Ascending aorta (tissue), 2 donors: ENCODE measurements at regions not wholly inside any gene's neighbourhood (a gene's known extent, or its start where the extent isn't known, plus 50 kb on each side); places are given as distances from the start of the nearest gene placed in this dataset.

Experiments used
- DNase-seq, 2 donors: peaks; one replicate each; pipeline ENCODE4 v3.0.0-alpha.2; 2019; ENCODE audit warnings: low spot score in 2 of 2
- H3K27ac ChIP-seq, 2 donors: fragments of 200-600 bp; sonication (generic); one replicate each; pipeline ENCODE4 v1.5.1; 2016 to 2017; ENCODE audit warnings: mild to moderate bottlenecking in 1 of 2
- H3K27me3 ChIP-seq: fragments of 200-600 bp; sonication (generic); one replicate; pipeline ENCODE4 v1.5.1; 2017
- H3K36me3 ChIP-seq, 2 donors: fragments of 200-600 bp; sonication (generic); one replicate each; pipeline ENCODE4 v1.5.1; 2016
- H3K4me1 ChIP-seq, 2 donors: fragments of 200-600 bp; sonication (generic); one replicate each; pipeline ENCODE4 v1.5.1; 2016 to 2017; ENCODE audit warnings: mild to moderate bottlenecking in 1 of 2
- H3K4me3 ChIP-seq, 2 donors: fragments of 200-600 bp; sonication (generic); one replicate each; pipeline ENCODE4 v1.5.1; 2016 to 2017; ENCODE audit warnings: mild to moderate bottlenecking in 1 of 2
- H3K9me3 ChIP-seq, 2 donors: fragments of 200-600 bp; sonication (generic); one replicate each; pipeline ENCODE4 v1.5.1; 2016
- intact Hi-C: fragments of 100-400 bp; cut with DNase I; formaldehyde crosslinking; loops from one replicate; pipeline ENCODE4 v1.15.1; 2023
- TF ChIP-seq, protein P1 (sequence below), 3 experiments: fragments of 200-600 bp in 2 of 3; fragments of 450-650 bp in 1 of 3; sonication (generic) in 2 of 3; IDR thresholded peaks; one replicate each; pipeline ENCODE4 v1.5.1; 2016 to 2019; ENCODE audit warnings: antibody characterized with exemption in 3 of 3, mild to moderate bottlenecking in 1 of 3, moderate library complexity in 1 of 3

DNA sequence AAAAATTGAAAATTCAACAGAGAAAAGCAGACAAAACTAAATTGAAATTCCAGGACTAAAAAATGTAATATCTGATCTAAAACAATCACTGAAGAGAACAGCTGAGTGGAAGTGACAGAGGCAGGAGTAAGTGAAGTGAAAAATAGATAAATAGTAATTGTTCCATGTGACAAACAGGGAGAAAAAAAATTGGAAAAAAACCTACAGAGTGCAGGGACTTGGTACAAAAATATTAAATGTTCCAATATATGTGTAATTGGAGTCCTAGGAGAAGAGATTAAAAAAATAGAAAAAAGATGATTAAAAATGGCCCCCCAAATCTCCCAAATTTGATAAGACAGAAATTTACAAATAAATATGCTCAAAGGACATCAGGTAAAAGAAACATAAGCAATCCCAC is 63.4 kb upstream of the NAMPT start:
- DNase-seq = no peak
- H3K36me3 ChIP-seq = no peaks in the 10 kb centered on the region
- H3K4me3 ChIP-seq = no peak overlapping the region
- H3K27me3 ChIP-seq = no peaks in the 10 kb centered on the region
- TF ChIP-seq, protein P1, sequence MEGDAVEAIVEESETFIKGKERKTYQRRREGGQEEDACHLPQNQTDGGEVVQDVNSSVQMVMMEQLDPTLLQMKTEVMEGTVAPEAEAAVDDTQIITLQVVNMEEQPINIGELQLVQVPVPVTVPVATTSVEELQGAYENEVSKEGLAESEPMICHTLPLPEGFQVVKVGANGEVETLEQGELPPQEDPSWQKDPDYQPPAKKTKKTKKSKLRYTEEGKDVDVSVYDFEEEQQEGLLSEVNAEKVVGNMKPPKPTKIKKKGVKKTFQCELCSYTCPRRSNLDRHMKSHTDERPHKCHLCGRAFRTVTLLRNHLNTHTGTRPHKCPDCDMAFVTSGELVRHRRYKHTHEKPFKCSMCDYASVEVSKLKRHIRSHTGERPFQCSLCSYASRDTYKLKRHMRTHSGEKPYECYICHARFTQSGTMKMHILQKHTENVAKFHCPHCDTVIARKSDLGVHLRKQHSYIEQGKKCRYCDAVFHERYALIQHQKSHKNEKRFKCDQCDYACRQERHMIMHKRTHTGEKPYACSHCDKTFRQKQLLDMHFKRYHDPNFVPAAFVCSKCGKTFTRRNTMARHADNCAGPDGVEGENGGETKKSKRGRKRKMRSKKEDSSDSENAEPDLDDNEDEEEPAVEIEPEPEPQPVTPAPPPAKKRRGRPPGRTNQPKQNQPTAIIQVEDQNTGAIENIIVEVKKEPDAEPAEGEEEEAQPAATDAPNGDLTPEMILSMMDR (IDR thresholded peaks at IDR 0.05) = no peak
- no peaks in the 10 kb centered on the region for H3K4me1 ChIP-seq
- intact Hi-C loops = no loop called here
- peaks cover 0 to 4% of the 10 kb centered on the region in 2 donors for H3K9me3 ChIP-seq
- no peak overlapping the region for H3K27ac ChIP-seq

DNA sequence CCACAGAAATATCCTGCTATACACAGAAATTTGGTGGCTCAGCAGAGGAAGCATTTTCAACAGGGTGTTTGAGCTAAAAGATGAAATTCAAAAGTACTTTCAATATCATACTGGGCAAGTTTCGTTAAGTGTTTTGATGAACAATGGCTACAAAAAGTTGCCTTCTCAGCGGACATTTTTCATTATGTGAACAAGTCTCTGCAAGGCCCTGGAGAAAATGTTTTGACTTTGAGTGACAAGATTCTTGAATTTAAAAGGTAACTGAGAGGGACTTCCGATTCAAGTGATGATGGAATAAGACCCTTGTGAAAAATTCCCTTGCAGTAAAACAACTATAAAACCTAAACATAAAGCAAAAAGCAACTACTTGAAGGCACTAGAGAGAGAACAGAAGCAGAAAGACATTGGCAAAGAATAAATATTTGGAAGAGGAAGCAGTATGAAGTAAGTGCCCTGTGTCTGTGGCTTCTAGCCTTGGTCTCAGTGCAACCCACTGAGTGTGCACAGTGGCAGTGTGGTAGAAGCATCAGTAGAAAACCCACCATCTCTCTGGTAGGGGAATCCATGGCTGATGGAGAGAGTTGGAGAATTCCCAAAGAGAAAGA is 62.5 kb upstream of the NAMPT start:
- H3K27ac ChIP-seq = no peak overlapping the region
- no peak for DNase-seq
- TF ChIP-seq, protein P1 (IDR thresholded peaks at IDR 0.05) = no peak
- no peaks in the 10 kb centered on the region for H3K4me1 ChIP-seq
- H3K4me3 ChIP-seq = no peak overlapping the region
- H3K27me3 ChIP-seq = no peaks in the 10 kb centered on the region
- H3K36me3 ChIP-seq = no peaks in the 10 kb centered on the region
- intact Hi-C loops = no loop called here
- H3K9me3 ChIP-seq = peaks cover 0 to 4% of the 10 kb centered on the region in 2 donors

- H3K27me3 ChIP-seq = no peaks in the 10 kb centered on the region
- peaks cover 0 to 4% of the 10 kb centered on the region in 2 donors for H3K9me3 ChIP-seq
- H3K4me3 ChIP-seq = no peak overlapping the region
- H3K36me3 ChIP-seq = no peaks in the 10 kb centered on the region
- no peaks in the 10 kb centered on the region for H3K4me1 ChIP-seq
- TF ChIP-seq, protein P1 (IDR thresholded peaks at IDR 0.05) = no peak
- DNase-seq = no peak
- H3K27ac ChIP-seq = no peak overlapping the region
- intact Hi-C loops = no loop called here
Observed at GRCh38 chr7:106346678-106347217, 62.0 kb upstream of the NAMPT start.

DNA sequence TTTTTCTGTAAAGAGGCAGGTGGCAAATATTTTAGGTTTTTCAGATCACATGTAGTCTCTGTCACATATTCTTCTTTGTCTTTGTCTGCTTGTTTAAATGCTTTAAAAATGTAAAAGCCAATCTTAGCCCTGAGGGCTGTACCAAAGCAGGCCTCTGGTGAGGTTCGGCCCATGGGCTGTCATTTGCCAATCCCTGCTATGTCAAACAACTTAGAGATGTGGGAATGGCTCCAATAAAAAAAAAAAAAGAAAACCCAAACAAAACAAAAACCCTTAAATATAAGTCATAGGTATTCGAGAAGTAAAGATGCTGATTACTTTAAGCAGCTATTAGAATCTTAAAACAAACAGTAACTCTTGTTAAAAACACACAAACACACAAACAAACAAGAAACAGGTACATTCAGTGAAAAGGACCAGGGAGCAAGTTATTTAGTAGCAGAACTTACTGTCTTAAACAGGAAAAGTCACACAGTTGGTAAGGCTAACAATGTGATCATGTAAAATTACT is 61.4 kb upstream of the NAMPT start:
- DNase-seq = no peak
- peak overlapping the region in 1 of 2 donors; percentile 7 for H3K27ac ChIP-seq
- intact Hi-C loops = no loop called here
- H3K27me3 ChIP-seq = no peaks in the 10 kb centered on the region
- no peak overlapping the region for H3K4me3 ChIP-seq
- peaks cover 0 to 4% of the 10 kb centered on the region in 2 donors for H3K9me3 ChIP-seq
- no peaks in the 10 kb centered on the region for H3K4me1 ChIP-seq
- H3K36me3 ChIP-seq = no peaks in the 10 kb centered on the region
- TF ChIP-seq, protein P1 (IDR thresholded peaks at IDR 0.05) = no peak

- Histone ChIP-seq H3K4me1 (no peaks in the 10 kb centered on the region), H3K4me3 (no peak overlapping the region), H3K36me3 (no peaks in the 10 kb centered on the region), H3K27me3 (no peaks in the 10 kb centered on the region), H3K27ac (peak overlapping the region in 1 of 2 donors; percentile 7), H3K9me3 (peaks cover 0 to 4% of the 10 kb centered on the region in 2 donors)
- intact Hi-C loops = no loop called here
- TF ChIP-seq, protein P1 (IDR thresholded peaks at IDR 0.05) = no peak
- no peak for DNase-seq
Observed at GRCh38 chr7:106345421-106346166, 60.8 kb upstream of the NAMPT start.
